Lower lobe of right lung (tissue), 2 donors: ENCODE measurements at regions not wholly inside any gene's neighbourhood (a gene's known extent, or its start where the extent isn't known, plus 50 kb on each side); places are given as distances from the start of the nearest gene placed in this dataset.

Experiments used
- ATAC-seq, 2 donors: fragments of 200-7000 bp; cut with Tn5 transposase; one replicate each; pipeline ENCODE4 v1.9.1; 2020 to 2022; ENCODE audit warnings: mild to moderate bottlenecking in 2 of 2, moderate library complexity in 2 of 2
- DNase-seq: peaks from one replicate; pipeline ENCODE4 v3.0.0-alpha.2; 2020
- H3K27ac ChIP-seq: fragments of 200-600 bp; one replicate; pipeline ENCODE4 v1.8.0; 2022
- H3K27me3 ChIP-seq: fragments of 200-600 bp; one replicate; pipeline ENCODE4 v1.8.0; 2022; ENCODE audit warnings: low read depth
- H3K36me3 ChIP-seq: fragments of 200-600 bp; one replicate; pipeline ENCODE4 v1.8.0; 2022; ENCODE audit warnings: mild to moderate bottlenecking
- H3K4me1 ChIP-seq: fragments of 200-600 bp; one replicate; pipeline ENCODE4 v1.8.0; 2022
- H3K4me3 ChIP-seq: fragments of 200-600 bp; one replicate; pipeline ENCODE4 v1.8.0; 2022; ENCODE audit warnings: mild to moderate bottlenecking
- H3K9me3 ChIP-seq: fragments of 200-600 bp; one replicate; pipeline ENCODE4 v1.8.0; 2022
- intact Hi-C: fragments of 100-400 bp; cut with DNase I; formaldehyde crosslinking; loops from one replicate; pipeline ENCODE4 v1.11.0; 2022
- TF ChIP-seq, protein P1 (sequence below): fragments of 200-600 bp; IDR thresholded peaks from one replicate; pipeline ENCODE4 v1.8.0; 2022; ENCODE audit warnings: antibody characterized with exemption, mild to moderate bottlenecking
- donor health status: DM: no; HTN: yes; CAD: no; lungs with severe emphysema.

DNA sequence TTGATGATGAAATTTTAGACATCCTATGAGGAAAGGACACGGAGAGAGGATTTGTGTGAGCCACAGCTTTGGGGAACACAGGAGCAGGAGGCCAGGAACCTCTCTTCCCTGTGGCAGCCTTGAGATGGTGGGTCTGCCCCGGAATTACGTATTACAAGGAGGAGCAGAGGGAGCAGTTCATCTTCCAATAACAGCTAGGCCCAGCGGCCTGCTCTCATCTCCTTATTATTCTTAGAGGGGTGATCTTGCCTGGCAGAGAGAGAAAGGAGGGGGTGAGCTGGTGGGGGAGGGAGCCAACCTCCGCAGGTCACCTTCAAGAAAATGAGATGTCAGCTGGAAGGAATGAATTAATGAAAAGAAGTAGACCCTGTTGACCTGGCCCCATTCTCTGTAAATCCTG lies 305.8 kb downstream of the LRFN2 start:
- intact Hi-C loops, result no loop called here
- Histone ChIP-seq H3K4me3 (no peak overlapping the region), H3K4me1 (no peaks in the 10 kb centered on the region), H3K27me3 (peaks cover 8% of the 10 kb centered on the region), H3K36me3 (no peaks in the 10 kb centered on the region), H3K27ac (no peak overlapping the region), H3K9me3 (no peaks in the 10 kb centered on the region)
- no peak for ATAC-seq
- no peak for DNase-seq
- TF ChIP-seq, protein P1, sequence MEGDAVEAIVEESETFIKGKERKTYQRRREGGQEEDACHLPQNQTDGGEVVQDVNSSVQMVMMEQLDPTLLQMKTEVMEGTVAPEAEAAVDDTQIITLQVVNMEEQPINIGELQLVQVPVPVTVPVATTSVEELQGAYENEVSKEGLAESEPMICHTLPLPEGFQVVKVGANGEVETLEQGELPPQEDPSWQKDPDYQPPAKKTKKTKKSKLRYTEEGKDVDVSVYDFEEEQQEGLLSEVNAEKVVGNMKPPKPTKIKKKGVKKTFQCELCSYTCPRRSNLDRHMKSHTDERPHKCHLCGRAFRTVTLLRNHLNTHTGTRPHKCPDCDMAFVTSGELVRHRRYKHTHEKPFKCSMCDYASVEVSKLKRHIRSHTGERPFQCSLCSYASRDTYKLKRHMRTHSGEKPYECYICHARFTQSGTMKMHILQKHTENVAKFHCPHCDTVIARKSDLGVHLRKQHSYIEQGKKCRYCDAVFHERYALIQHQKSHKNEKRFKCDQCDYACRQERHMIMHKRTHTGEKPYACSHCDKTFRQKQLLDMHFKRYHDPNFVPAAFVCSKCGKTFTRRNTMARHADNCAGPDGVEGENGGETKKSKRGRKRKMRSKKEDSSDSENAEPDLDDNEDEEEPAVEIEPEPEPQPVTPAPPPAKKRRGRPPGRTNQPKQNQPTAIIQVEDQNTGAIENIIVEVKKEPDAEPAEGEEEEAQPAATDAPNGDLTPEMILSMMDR, result no peak

DNA sequence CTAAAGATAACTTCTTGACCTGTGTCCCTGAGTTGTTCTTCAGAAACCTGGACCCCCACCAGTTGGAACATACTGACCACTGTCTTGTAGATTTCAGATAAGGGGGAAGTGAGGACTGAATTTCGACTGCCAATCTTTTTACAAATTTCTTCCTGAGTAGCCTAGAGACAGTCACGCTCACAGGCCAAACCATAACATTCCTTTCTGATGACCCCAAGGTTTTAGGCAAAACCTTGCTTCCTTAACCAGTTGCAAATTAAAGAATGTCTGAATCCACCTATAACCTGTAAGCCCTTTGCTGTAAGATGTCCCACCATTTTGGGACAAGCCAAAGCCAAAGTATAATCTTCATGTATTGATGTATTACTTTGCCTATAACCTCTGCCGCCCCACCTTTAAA lies 306.9 kb downstream of the LRFN2 start:
- intact Hi-C loops, result no loop called here
- TF ChIP-seq, protein P1, result no peak
- Histone ChIP-seq H3K4me1 (no peaks in the 10 kb centered on the region), H3K9me3 (no peaks in the 10 kb centered on the region), H3K27me3 (peaks cover 5% of the 10 kb centered on the region), H3K36me3 (no peaks in the 10 kb centered on the region), H3K4me3 (no peak overlapping the region), H3K27ac (no peak overlapping the region)
- ATAC-seq (no peak), DNase-seq (no peak)

DNA sequence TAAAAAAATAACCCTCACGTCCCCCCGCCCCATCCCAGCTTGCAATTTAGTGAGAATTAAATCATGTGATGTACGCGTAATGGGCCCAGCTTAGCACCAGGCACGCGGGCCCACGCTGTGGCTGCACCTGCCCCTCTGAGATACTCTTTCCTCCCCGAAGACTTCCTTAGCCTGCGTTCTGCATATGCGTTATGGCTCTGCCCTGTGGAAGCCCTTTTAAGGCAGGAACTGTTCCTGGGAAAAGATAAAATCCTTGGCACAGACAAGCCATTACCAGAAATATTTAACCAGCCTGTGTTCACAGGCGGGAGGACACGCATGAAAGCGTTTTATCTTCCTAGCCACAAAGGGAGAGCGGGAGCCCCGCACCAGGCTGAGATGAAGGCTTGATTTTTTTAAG lies 311.0 kb downstream of the LRFN2 start:
- Histone ChIP-seq H3K4me3 (no peak overlapping the region), H3K27ac (no peak overlapping the region), H3K9me3 (no peaks in the 10 kb centered on the region), H3K27me3 (peaks cover 5% of the 10 kb centered on the region), H3K4me1 (no peaks in the 10 kb centered on the region), H3K36me3 (no peaks in the 10 kb centered on the region)
- ATAC-seq (no peak), DNase-seq (no peak)
- intact Hi-C loops, result no loop called here
- TF ChIP-seq, protein P1, result no peak

DNA sequence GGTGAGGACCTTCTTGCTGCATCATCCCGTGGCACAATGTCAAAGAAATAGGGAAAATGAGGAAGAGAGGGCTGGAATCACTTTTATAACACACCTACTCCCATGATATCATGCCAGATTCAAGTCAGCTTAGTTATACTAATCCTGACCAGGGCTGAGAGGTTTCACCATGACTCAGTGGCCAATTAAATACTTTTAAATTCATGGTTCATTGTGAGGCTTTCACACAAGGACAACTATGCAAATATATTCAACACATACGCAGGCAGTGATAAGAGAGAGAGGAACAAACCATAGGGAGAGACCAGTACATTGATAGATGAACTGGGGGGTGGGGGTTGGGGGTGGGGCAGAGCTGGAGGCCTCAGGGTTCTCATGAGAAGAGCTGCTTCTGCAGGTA lies 313.1 kb downstream of the LRFN2 start:
- Histone ChIP-seq H3K27ac (no peak overlapping the region), H3K4me3 (no peak overlapping the region), H3K9me3 (no peaks in the 10 kb centered on the region), H3K36me3 (no peaks in the 10 kb centered on the region), H3K4me1 (no peaks in the 10 kb centered on the region), H3K27me3 (peaks cover 5% of the 10 kb centered on the region)
- TF ChIP-seq, protein P1, result no peak
- intact Hi-C loops, result no loop called here
- DNase-seq (no peak), ATAC-seq (no peak)

DNA sequence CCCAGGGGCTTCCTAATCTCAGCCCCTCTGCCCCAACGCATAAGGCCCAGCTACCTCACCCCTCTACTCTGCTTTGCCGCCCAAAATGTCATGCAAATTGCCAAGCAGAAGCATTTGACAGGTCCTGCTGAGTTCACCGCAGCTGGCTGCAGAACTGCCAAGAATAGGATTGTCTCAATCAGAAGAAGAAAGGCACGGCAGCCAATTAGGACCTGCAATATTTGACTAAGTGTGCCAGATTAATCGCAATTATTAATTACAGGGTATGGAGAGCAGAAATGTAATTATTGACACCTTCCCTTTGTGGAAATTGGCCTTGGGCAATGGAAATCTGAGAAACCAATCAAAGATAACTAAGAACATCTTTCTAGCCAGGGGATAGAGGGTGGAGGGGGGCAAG lies 318.6 kb downstream of the LRFN2 start:
- H3K27ac ChIP-seq, result no peak overlapping the region
- ATAC-seq, result no peak
- no peaks in the 10 kb centered on the region for H3K36me3 ChIP-seq
- no peaks in the 10 kb centered on the region for H3K4me1 ChIP-seq
- intact Hi-C loops, result no loop called here
- no peaks in the 10 kb centered on the region for H3K27me3 ChIP-seq
- DNase-seq, result no peak
- TF ChIP-seq, protein P1, result no peak
- no peaks in the 10 kb centered on the region for H3K9me3 ChIP-seq
- no peak overlapping the region for H3K4me3 ChIP-seq

DNA sequence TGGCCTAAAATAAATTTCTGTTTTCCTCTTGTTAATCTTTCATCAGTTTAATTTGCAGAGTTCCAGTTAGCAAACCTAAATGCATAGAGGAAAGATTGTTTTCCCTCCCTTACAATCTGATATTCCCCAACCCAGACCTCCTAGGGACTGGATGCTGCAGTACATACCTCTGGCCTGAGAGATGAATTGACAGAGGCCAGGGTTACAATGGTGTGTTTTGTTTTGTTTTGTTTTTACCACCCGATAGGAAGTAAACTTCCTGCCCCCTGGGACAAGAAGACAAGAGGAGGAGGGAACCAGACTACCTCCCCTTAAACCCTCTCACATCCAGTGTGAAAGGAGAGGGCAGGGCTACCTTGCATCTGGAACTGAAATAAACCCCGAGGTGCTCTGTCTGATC lies 319.0 kb downstream of the LRFN2 start:
- H3K4me3 ChIP-seq, result no peak overlapping the region
- TF ChIP-seq, protein P1, result no peak
- H3K4me1 ChIP-seq, result no peaks in the 10 kb centered on the region
- H3K27ac ChIP-seq, result no peak overlapping the region
- ATAC-seq, result no peak
- no peaks in the 10 kb centered on the region for H3K36me3 ChIP-seq
- H3K9me3 ChIP-seq, result no peaks in the 10 kb centered on the region
- DNase-seq, result no peak
- H3K27me3 ChIP-seq, result no peaks in the 10 kb centered on the region
- intact Hi-C loops, result no loop called here
